ENCODE measurements at regions not wholly inside any gene's neighbourhood (a gene's known extent, or its start where the extent isn't known, plus 50 kb on each side); places are given as distances from the start of the nearest gene placed in this dataset.

GRCh38 chr7:41007811-41008210 is 695.1 kb downstream of the INHBA start:
- Histone ChIP-seq H3K9me3 (ENCODE audit: low read depth, low read length) (no peaks in the 10 kb centered on the region), H3K4me3 (ENCODE audit: insufficient read depth, low read length) (no peak overlapping the region), H4K20me1 (ENCODE audit: insufficient read depth, low read length) (no peaks in the 10 kb centered on the region), H3K4me2 (ENCODE audit: insufficient read depth, low read length) (no peak overlapping the region), H3K27me3 (ENCODE audit: insufficient read depth, low read length) (no peaks in the 10 kb centered on the region), H3K36me3 (ENCODE audit: insufficient read depth, low read length) (no peaks in the 10 kb centered on the region), H3K79me2 (ENCODE audit: insufficient read depth, low read length) (no peaks in the 10 kb centered on the region), H3K4me1 (ENCODE audit: insufficient read depth, low read length) (peaks cover 30% of the 10 kb centered on the region), H2AFZ (ENCODE audit: low read length) (no peak overlapping the region), H3K27ac (ENCODE audit: low read depth, low read length) (no peak overlapping the region)
- TF ChIP-seq, protein P1, sequence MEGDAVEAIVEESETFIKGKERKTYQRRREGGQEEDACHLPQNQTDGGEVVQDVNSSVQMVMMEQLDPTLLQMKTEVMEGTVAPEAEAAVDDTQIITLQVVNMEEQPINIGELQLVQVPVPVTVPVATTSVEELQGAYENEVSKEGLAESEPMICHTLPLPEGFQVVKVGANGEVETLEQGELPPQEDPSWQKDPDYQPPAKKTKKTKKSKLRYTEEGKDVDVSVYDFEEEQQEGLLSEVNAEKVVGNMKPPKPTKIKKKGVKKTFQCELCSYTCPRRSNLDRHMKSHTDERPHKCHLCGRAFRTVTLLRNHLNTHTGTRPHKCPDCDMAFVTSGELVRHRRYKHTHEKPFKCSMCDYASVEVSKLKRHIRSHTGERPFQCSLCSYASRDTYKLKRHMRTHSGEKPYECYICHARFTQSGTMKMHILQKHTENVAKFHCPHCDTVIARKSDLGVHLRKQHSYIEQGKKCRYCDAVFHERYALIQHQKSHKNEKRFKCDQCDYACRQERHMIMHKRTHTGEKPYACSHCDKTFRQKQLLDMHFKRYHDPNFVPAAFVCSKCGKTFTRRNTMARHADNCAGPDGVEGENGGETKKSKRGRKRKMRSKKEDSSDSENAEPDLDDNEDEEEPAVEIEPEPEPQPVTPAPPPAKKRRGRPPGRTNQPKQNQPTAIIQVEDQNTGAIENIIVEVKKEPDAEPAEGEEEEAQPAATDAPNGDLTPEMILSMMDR (IDR thresholded peaks at IDR 0.05; ENCODE audit: extremely low read depth, low read depth, low read length): no peak
- no peak for DNase-seq (ENCODE audit: insufficient read length, low spot score, missing footprints)

- no peak overlapping the region for H3K4me2 ChIP-seq (ENCODE audit: insufficient read depth, low read length)
- peak; percentile 25 for DNase-seq (ENCODE audit: insufficient read length, low spot score, missing footprints)
- no peak overlapping the region for H3K4me3 ChIP-seq (ENCODE audit: insufficient read depth, low read length)
- TF ChIP-seq, protein P1 (IDR thresholded peaks at IDR 0.05; ENCODE audit: extremely low read depth, low read depth, low read length): no peak
- no peaks in the 10 kb centered on the region for H3K36me3 ChIP-seq (ENCODE audit: insufficient read depth, low read length)
- H3K27me3 ChIP-seq (ENCODE audit: insufficient read depth, low read length): no peaks in the 10 kb centered on the region
- H4K20me1 ChIP-seq (ENCODE audit: insufficient read depth, low read length): no peaks in the 10 kb centered on the region
- no peaks in the 10 kb centered on the region for H3K79me2 ChIP-seq (ENCODE audit: insufficient read depth, low read length)
- no peaks in the 10 kb centered on the region for H3K9me3 ChIP-seq (ENCODE audit: low read depth, low read length)
- H3K4me1 ChIP-seq (ENCODE audit: insufficient read depth, low read length): peaks cover 30% of the 10 kb centered on the region
- no peak overlapping the region for H2AFZ ChIP-seq (ENCODE audit: low read length)
- peak overlapping the region; percentile 27 for H3K27ac ChIP-seq (ENCODE audit: low read depth, low read length)
Observed at GRCh38 chr7:41007351-41007751, 695.5 kb downstream of the INHBA start.

DNA sequence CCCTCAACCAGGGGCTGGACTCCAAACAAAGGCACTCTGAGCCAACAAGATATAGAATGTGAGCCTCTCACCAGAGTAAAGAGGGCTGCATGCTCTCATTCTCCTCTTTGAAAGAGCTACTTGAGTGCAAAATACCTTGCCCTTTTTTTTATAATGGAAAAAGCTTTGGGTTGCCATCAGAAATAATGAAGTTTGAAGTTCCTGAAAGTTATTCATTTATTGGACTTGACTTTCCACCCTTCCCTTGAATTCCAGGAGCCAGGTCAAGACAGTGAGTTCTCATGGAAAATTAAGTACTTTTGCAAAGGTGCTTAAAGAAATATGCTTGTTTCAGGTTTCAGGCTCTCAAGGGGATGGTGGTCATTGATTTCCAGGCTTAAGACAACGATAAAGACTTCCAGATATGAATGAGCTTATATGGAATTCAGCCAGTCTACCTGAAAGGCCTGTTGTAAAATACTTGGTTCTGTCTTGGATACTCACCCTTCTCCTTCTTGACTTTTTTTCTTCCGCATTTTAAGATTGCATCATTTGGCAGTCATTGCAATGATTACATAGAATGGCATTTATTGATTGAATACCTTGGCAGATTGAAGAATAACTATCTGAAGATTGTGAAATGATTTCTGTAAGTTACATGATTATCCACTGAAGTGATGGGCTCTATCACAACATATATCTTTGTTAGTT is 696.4 kb downstream of the INHBA start:
- no peaks in the 10 kb centered on the region for H3K9me3 ChIP-seq (ENCODE audit: low read depth, low read length)
- TF ChIP-seq, protein P1 (IDR thresholded peaks at IDR 0.05; ENCODE audit: extremely low read depth, low read depth, low read length): no peak
- H3K4me2 ChIP-seq (ENCODE audit: insufficient read depth, low read length): no peak overlapping the region
- H4K20me1 ChIP-seq (ENCODE audit: insufficient read depth, low read length): no peaks in the 10 kb centered on the region
- peaks cover 30% of the 10 kb centered on the region for H3K4me1 ChIP-seq (ENCODE audit: insufficient read depth, low read length)
- H3K36me3 ChIP-seq (ENCODE audit: insufficient read depth, low read length): no peaks in the 10 kb centered on the region
- no peak for DNase-seq (ENCODE audit: insufficient read length, low spot score, missing footprints)
- H3K27ac ChIP-seq (ENCODE audit: low read depth, low read length): peak overlapping the region; percentile 70
- no peak overlapping the region for H2AFZ ChIP-seq (ENCODE audit: low read length)
- no peaks in the 10 kb centered on the region for H3K27me3 ChIP-seq (ENCODE audit: insufficient read depth, low read length)
- no peak overlapping the region for H3K4me3 ChIP-seq (ENCODE audit: insufficient read depth, low read length)
- H3K79me2 ChIP-seq (ENCODE audit: insufficient read depth, low read length): no peaks in the 10 kb centered on the region

DNA sequence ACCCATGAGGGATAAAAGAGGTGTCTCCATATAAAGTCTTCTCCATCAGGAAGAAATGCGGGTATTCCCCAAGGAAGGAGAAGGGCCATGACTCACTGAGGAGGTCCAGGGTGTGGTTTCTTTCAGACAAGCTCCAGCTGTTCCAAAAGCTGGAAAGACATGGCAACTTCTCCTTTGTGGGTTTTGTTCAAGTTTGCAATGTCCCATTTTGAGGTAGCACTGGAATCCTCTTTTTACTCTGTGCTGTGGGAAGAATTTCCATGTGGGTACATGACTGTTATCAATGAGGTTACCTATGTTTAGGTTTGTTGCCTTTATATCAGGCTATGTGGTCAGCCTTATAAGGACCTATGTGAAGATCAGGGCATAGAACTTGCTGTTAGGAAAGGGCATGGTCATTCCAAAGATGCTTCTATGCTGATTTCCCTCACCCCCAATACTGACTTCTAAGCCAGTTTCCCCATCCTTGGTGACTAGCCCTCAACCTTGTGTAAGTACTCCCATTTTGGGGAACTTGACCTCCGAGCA is 697.5 kb downstream of the INHBA start:
- no peak for DNase-seq (ENCODE audit: insufficient read length, low spot score, missing footprints)
- Histone ChIP-seq H3K4me1 (ENCODE audit: insufficient read depth, low read length) (peaks cover 28% of the 10 kb centered on the region), H3K27ac (ENCODE audit: low read depth, low read length) (peak overlapping the region; percentile 70), H2AFZ (ENCODE audit: low read length) (peak overlapping the region; percentile 5), H3K79me2 (ENCODE audit: insufficient read depth, low read length) (no peaks in the 10 kb centered on the region), H4K20me1 (ENCODE audit: insufficient read depth, low read length) (no peaks in the 10 kb centered on the region), H3K36me3 (ENCODE audit: insufficient read depth, low read length) (no peaks in the 10 kb centered on the region), H3K9me3 (ENCODE audit: low read depth, low read length) (no peaks in the 10 kb centered on the region), H3K4me2 (ENCODE audit: insufficient read depth, low read length) (peak overlapping the region; percentile 18), H3K4me3 (ENCODE audit: insufficient read depth, low read length) (no peak overlapping the region), H3K27me3 (ENCODE audit: insufficient read depth, low read length) (no peaks in the 10 kb centered on the region)
- TF ChIP-seq, protein P1 (IDR thresholded peaks at IDR 0.05; ENCODE audit: extremely low read depth, low read depth, low read length): no peak

Data from osteoblast (primary cell).